H1 (cell line): ENCODE measurements at regions not wholly inside any gene's neighbourhood (a gene's known extent, or its start where the extent isn't known, plus 50 kb on each side); places are given as distances from the start of the nearest gene placed in this dataset.

ENCODE experiments used
- CTCF ChIA-PET: fragments of 300-600 bp; sonication (Branson Sonifier 250); formaldehyde crosslinking; loops from one replicate; lab custom pipeline; 2021; ENCODE audit not compliant: partially characterized antibody; lab: Charles Lee
- POLR2A ChIA-PET: fragments of 300-600 bp; sonication (Branson Sonifier 250); formaldehyde crosslinking; loops from one replicate; lab custom pipeline; 2021; ENCODE audit warnings: inconsistent platforms; ENCODE audit not compliant: partially characterized antibody; lab: Charles Lee
- DNase-seq, 2 experiments: peaks; one replicate each; pipeline versions ENCODE4 v3.0.0 to v3.0.0-alpha.2; 2010 to 2022; ENCODE audit warnings: low spot score in 2 of 2, low read depth in 1 of 2, mixed read lengths in 1 of 2
- FAIRE-seq: peaks from 2 replicates; lab custom pipeline; 2011; peaks lifted over from hg19 to GRCh38; lab: Jason Lieb, UNC
- H2AFZ ChIP-seq: 2 replicates; pipeline ENCODE4 v1.8.1; 2012; ENCODE audit warnings: low read length, inconsistent platforms
- H2AK5ac ChIP-seq: 2 replicates; pipeline ENCODE4 v1.6.1; 2013; ENCODE audit warnings: low read depth, low read length
- H2BK120ac ChIP-seq: replicated peaks from 2 replicates; pipeline ENCODE3; 2013; ENCODE audit warnings: low read depth, low read length, inconsistent platforms
- H2BK12ac ChIP-seq: 2 replicates; pipeline ENCODE4 v1.6.1; 2013; ENCODE audit warnings: low read depth, low read length
- H2BK15ac ChIP-seq: 2 replicates; pipeline ENCODE4 v1.6.1; 2013; ENCODE audit warnings: low read length
- H2BK20ac ChIP-seq: 2 replicates; pipeline ENCODE4 v1.6.1; 2013; ENCODE audit warnings: low read length
- H2BK5ac ChIP-seq: 2 replicates; pipeline ENCODE4 v1.6.1; 2013; ENCODE audit warnings: low read depth, low read length
- H3K14ac ChIP-seq: 2 replicates; pipeline ENCODE4 v1.6.1; 2013; ENCODE audit warnings: inconsistent platforms; ENCODE audit not compliant: insufficient read length
- H3K18ac ChIP-seq: 2 replicates; pipeline ENCODE4 v1.6.1; 2013; ENCODE audit warnings: low read length; ENCODE audit errors: extremely low read depth
- H3K23ac ChIP-seq: 2 replicates; pipeline ENCODE4 v1.6.1; 2013; ENCODE audit warnings: inconsistent platforms; ENCODE audit not compliant: insufficient read length
- H3K23me2 ChIP-seq: 2 replicates; pipeline ENCODE4 v1.6.1; 2013; ENCODE audit warnings: low read depth, low read length
- H3K27ac ChIP-seq: 2 replicates; pipeline ENCODE4 v1.6.1; 2011; ENCODE audit warnings: low read depth, low read length, inconsistent platforms
- H3K27me3 ChIP-seq, 4 experiments: replicated peaks in 1 of 4; 1 replicate in 1 of 4; 2 replicates in 3 of 4; pipeline versions ENCODE4 v1.6.1 to v1.8.1; 2011 to 2013; ENCODE audit warnings: low read length in 3 of 4, mild to moderate bottlenecking in 3 of 4, inconsistent platforms in 2 of 4, mixed read lengths in 2 of 4, moderate library complexity in 1 of 4; ENCODE audit not compliant: control insufficient read depth in 3 of 4, insufficient read depth in 3 of 4; ENCODE audit errors: extremely low read depth in 1 of 4
- H3K36me3 ChIP-seq, 4 experiments: 2 replicates each; pipeline versions ENCODE4 v1.6.1 to v1.8.1; 2011 to 2013; ENCODE audit warnings: mild to moderate bottlenecking in 4 of 4, low read length in 3 of 4, moderate library complexity in 2 of 4, control low read depth in 1 of 4, inconsistent platforms in 1 of 4; ENCODE audit not compliant: insufficient read depth in 4 of 4, control insufficient read depth in 2 of 4
- H3K4ac ChIP-seq: replicated peaks from 2 replicates; pipeline ENCODE3; 2013; ENCODE audit warnings: low read length, low read depth, mixed read lengths, inconsistent platforms; ENCODE audit not compliant: insufficient read length
- H3K4me1 ChIP-seq, 4 experiments: replicated peaks in 1 of 4; 1 replicate in 1 of 4; 2 replicates in 3 of 4; pipeline versions ENCODE4 v1.6.1 to v1.8.1; 2011 to 2013; ENCODE audit warnings: low read length in 3 of 4, inconsistent platforms in 2 of 4, mixed read lengths in 1 of 4; ENCODE audit not compliant: insufficient read depth in 4 of 4, control insufficient read depth in 3 of 4
- H3K4me2 ChIP-seq, 2 experiments: 2 replicates each; pipeline versions ENCODE4 v1.6.1 to v1.8.1; 2011 to 2013; ENCODE audit warnings: low read depth in 2 of 2, low read length in 2 of 2, control low read depth in 1 of 2, inconsistent platforms in 1 of 2, mild to moderate bottlenecking in 1 of 2; ENCODE audit not compliant: insufficient read depth in 1 of 2
- H3K4me3 ChIP-seq, 4 experiments: fragments of 200-600, 300-600 bp in 1 of 4; sonication (generic), shearing (Covaris generic), sonication (Bioruptor Twin) in 1 of 4; 2 replicates each; pipeline versions ENCODE4 v1.5.1 to v1.8.1; 2011 to 2016; ENCODE audit warnings: low read length in 4 of 4, low read depth in 3 of 4, control low read depth in 2 of 4, inconsistent platforms in 2 of 4, mild to moderate bottlenecking in 2 of 4, mixed read lengths in 1 of 4, moderate library complexity in 1 of 4; ENCODE audit not compliant: insufficient read depth in 2 of 4; ENCODE audit errors: extremely low read depth in 1 of 4
- H3K56ac ChIP-seq: replicated peaks from 2 replicates; pipeline ENCODE3; 2013; ENCODE audit warnings: low read depth, mild to moderate bottlenecking, mixed read lengths, low read length, inconsistent platforms; ENCODE audit not compliant: insufficient read length
- H3K79me1 ChIP-seq: 2 replicates; pipeline ENCODE4 v1.6.1; 2013; ENCODE audit warnings: low read depth, low read length, control low read depth
- H3K79me2 ChIP-seq, 2 experiments: 2 replicates each; pipeline versions ENCODE4 v1.6.1 to v1.8.1; 2012 to 2013; ENCODE audit warnings: low read length in 2 of 2, mild to moderate bottlenecking in 2 of 2, inconsistent platforms in 1 of 2; ENCODE audit not compliant: insufficient read depth in 2 of 2, control insufficient read depth in 1 of 2
- H3K9ac ChIP-seq, 4 experiments: replicated peaks in 1 of 4; 1 replicate in 1 of 4; 2 replicates in 3 of 4; pipeline versions ENCODE4 v1.6.1 to v1.8.1; 2011 to 2013; ENCODE audit warnings: low read depth in 3 of 4, low read length in 3 of 4, control low read depth in 2 of 4, mild to moderate bottlenecking in 2 of 4, moderate library complexity in 2 of 4, inconsistent platforms in 1 of 4; ENCODE audit errors: extremely low read depth in 1 of 4
- H3K9me3 ChIP-seq, 2 experiments: 2 replicates each; pipeline versions ENCODE4 v1.6.1 to v1.8.1; 2012 to 2013; ENCODE audit warnings: mild to moderate bottlenecking in 2 of 2, moderate library complexity in 2 of 2, control low read depth in 1 of 2, inconsistent platforms in 1 of 2, low read depth in 1 of 2, low read length in 1 of 2, mixed read lengths in 1 of 2; ENCODE audit not compliant: insufficient read depth in 2 of 2
- H4K20me1 ChIP-seq, 2 experiments: replicated peaks in 1 of 2; 2 replicates each; pipeline versions ENCODE3 to v1.8.1; 2011 to 2013; ENCODE audit warnings: inconsistent platforms in 2 of 2, low read length in 2 of 2, mild to moderate bottlenecking in 1 of 2; ENCODE audit not compliant: insufficient read depth in 2 of 2, control insufficient read depth in 1 of 2
- H4K5ac ChIP-seq: 2 replicates; pipeline ENCODE4 v1.6.1; 2013; ENCODE audit warnings: low read length, low read depth, mixed read lengths, inconsistent platforms; ENCODE audit not compliant: insufficient read length
- H4K8ac ChIP-seq: 2 replicates; pipeline ENCODE4 v1.8.0; 2013; ENCODE audit warnings: mild to moderate bottlenecking, moderate library complexity, low read length, inconsistent platforms; ENCODE audit not compliant: insufficient read depth; ENCODE audit errors: extremely low read depth
- H4K91ac ChIP-seq: replicated peaks from 2 replicates; pipeline ENCODE3; 2013; ENCODE audit warnings: low read length, mixed read lengths, inconsistent platforms; ENCODE audit not compliant: insufficient read length
- EZH2 ChIP-seq: fragments of 200-600 bp; sonication (generic); IDR thresholded peaks from 2 replicates; pipeline ENCODE4 v1.7.1; 2012; ENCODE audit warnings: low read depth, mild to moderate bottlenecking, moderate library complexity, low read length, inconsistent platforms; ENCODE audit not compliant: severe bottlenecking
- KDM5A ChIP-seq: fragments of 200-600 bp; IDR thresholded peaks from 2 replicates; pipeline ENCODE4 v1.7.1; 2012; ENCODE audit warnings: mild to moderate bottlenecking, low read length, inconsistent platforms, mixed read lengths
- TBP ChIP-seq: IDR thresholded peaks from 2 replicates; pipeline ENCODE4 v1.6.1; 2011; ENCODE audit warnings: low read depth, low read length, improper control_type of control experiment
- TEAD4 ChIP-seq: IDR thresholded peaks from 2 replicates; pipeline ENCODE4 v1.6.1; 2012; ENCODE audit warnings: low read depth, low read length, inconsistent platforms, mixed read lengths
- WGBS, 2 experiments: shearing (Covaris generic) in 1 of 2; methylation state at CpG; one replicate each; pipeline versions ENCODE4 v1.1.6 to v1.1.7; 2013 to 2015; ENCODE audit warnings: low lambda C conversion rate in 2 of 2, mixed read lengths in 2 of 2, inconsistent platforms in 1 of 2, low coverage in 1 of 2, missing lambda C conversion rate in 1 of 2; ENCODE audit not compliant: insufficient replicate concordance in 2 of 2, insufficient coverage in 1 of 2, insufficient read length in 1 of 2; ENCODE audit errors: extremely low coverage in 1 of 2, missing lambda C conversion rate in 1 of 2; 5-methylcytosine and 5-hydroxymethylcytosine counted together
- TF ChIP-seq, protein P1 (sequence below): IDR thresholded peaks from 2 replicates; pipeline ENCODE4 v1.6.1; 2012; ENCODE audit warnings: low read length, inconsistent platforms

GRCh38 chr3:106707347-106707746 lies 669.9 kb upstream of the CCDC54 start:
- no peak overlapping the region for H4K5ac ChIP-seq
- no peak overlapping the region for H3K4ac ChIP-seq
- no peaks in the 10 kb centered on the region for H3K27me3 ChIP-seq
- no peak overlapping the region for H2AFZ ChIP-seq
- ChIA-PET CTCF (no interaction called here), POLR2A (no interaction called here)
- H2BK15ac ChIP-seq: no peak overlapping the region
- no peaks in the 10 kb centered on the region for H3K79me2 ChIP-seq
- H3K36me3 ChIP-seq: no peaks in the 10 kb centered on the region
- H2AK5ac ChIP-seq: no peak overlapping the region
- no peak overlapping the region for H3K56ac ChIP-seq
- H3K23me2 ChIP-seq: no peaks in the 10 kb centered on the region
- no peak overlapping the region for H3K4me3 ChIP-seq
- no peak overlapping the region for H3K18ac ChIP-seq
- H3K23ac ChIP-seq: no peak overlapping the region
- H3K9ac ChIP-seq: no peak overlapping the region
- no peak overlapping the region for H4K91ac ChIP-seq
- no peak overlapping the region for H3K4me2 ChIP-seq
- H2BK5ac ChIP-seq: no peak overlapping the region
- FAIRE-seq: no peak
- no peak overlapping the region for H3K27ac ChIP-seq
- H3K14ac ChIP-seq: no peak overlapping the region
- TF ChIP-seq TEAD4 (no peak), TBP (no peak), KDM5A (no peak), EZH2 (no peak)
- TF ChIP-seq, protein P1, sequence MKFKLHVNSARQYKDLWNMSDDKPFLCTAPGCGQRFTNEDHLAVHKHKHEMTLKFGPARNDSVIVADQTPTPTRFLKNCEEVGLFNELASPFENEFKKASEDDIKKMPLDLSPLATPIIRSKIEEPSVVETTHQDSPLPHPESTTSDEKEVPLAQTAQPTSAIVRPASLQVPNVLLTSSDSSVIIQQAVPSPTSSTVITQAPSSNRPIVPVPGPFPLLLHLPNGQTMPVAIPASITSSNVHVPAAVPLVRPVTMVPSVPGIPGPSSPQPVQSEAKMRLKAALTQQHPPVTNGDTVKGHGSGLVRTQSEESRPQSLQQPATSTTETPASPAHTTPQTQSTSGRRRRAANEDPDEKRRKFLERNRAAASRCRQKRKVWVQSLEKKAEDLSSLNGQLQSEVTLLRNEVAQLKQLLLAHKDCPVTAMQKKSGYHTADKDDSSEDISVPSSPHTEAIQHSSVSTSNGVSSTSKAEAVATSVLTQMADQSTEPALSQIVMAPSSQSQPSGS: no peak
- no peak for DNase-seq
- H4K8ac ChIP-seq: no peak overlapping the region
- H4K20me1 ChIP-seq: no peaks in the 10 kb centered on the region
- no peak overlapping the region for H2BK120ac ChIP-seq
- no peak overlapping the region for H2BK20ac ChIP-seq
- 85% methylated on average over 1 of the region's 1 CpG; no CpG with 5 or more reads in 1 of the 2 experiments for WGBS, 2 experiments
- H3K4me1 ChIP-seq: no peaks in the 10 kb centered on the region
- H3K9me3 ChIP-seq: no peaks in the 10 kb centered on the region
- no peak overlapping the region for H2BK12ac ChIP-seq
- no peaks in the 10 kb centered on the region for H3K79me1 ChIP-seq
